SU-DHL-6 (cell line): ENCODE measurements at regions not wholly inside any gene's neighbourhood (a gene's known extent, or its start where the extent isn't known, plus 50 kb on each side); places are given as distances from the start of the nearest gene placed in this dataset.
"Not testable (repeated sequence)": the region's sequence is repeated elsewhere in the genome, so short reads cannot be mapped to it uniquely, and the experiment has no call there.

ENCODE experiments used
- H2AFZ ChIP-seq: fragments of 200-600 bp; sonication (generic); 2 replicates; pipeline ENCODE4 v1.6.1; 2014; ENCODE audit warnings: low read depth, mild to moderate bottlenecking, moderate library complexity, mixed read lengths, antibody characterized with exemption, low read length; ENCODE audit not compliant: severe bottlenecking
- H3F3A ChIP-seq: fragments of 200-600 bp; shearing (Covaris generic); 2 replicates; pipeline ENCODE4 v1.6.0; 2016; ENCODE audit warnings: antibody characterized with exemption, mild to moderate bottlenecking; ENCODE audit not compliant: insufficient read depth
- H3K27ac ChIP-seq: fragments of 200-600 bp; sonication (generic); 2 replicates; pipeline ENCODE4 v1.5.1; 2016; ENCODE audit warnings: low read depth, mild to moderate bottlenecking, low read length, moderate library complexity, mixed read lengths
- H3K27me3 ChIP-seq: fragments of 200-600 bp; sonication (generic), shearing (Covaris generic); 2 replicates; pipeline ENCODE4 v1.6.0; 2014; ENCODE audit warnings: mild to moderate bottlenecking, low read length
- H3K36me3 ChIP-seq: fragments of 200-600 bp; sonication (generic); 2 replicates; pipeline ENCODE4 v1.6.1; 2014; ENCODE audit warnings: mild to moderate bottlenecking, low read length, mixed read lengths
- H3K4me2 ChIP-seq: fragments of 300-600, 200-600 bp; shearing (Covaris generic), sonication (generic); 2 replicates; pipeline ENCODE4 v1.6.0; 2014; ENCODE audit warnings: low read length, low read depth, mild to moderate bottlenecking; ENCODE audit not compliant: poor library complexity, severe bottlenecking
- H3K4me3 ChIP-seq: fragments of 200-600 bp; sonication (generic); 2 replicates; pipeline ENCODE4 v1.5.1; 2014; ENCODE audit warnings: antibody characterized with exemption, low read length, mild to moderate bottlenecking, mixed read lengths; ENCODE audit not compliant: insufficient read depth, poor library complexity, severe bottlenecking
- H3K79me2 ChIP-seq: fragments of 200-600 bp; sonication (generic); 2 replicates; pipeline ENCODE4 v1.6.1; 2014; ENCODE audit warnings: mild to moderate bottlenecking, low read length, moderate library complexity; ENCODE audit not compliant: insufficient read depth
- H3K9ac ChIP-seq: fragments of 200-600 bp; sonication (generic); 2 replicates; pipeline ENCODE4 v1.7.0; 2014; ENCODE audit warnings: mild to moderate bottlenecking, low read length
- H3K9me2 ChIP-seq: fragments of 200-600 bp; sonication (generic); replicated peaks from 2 replicates; pipeline ENCODE4 v1.6.1; 2014; ENCODE audit warnings: low read length; ENCODE audit not compliant: insufficient read depth
- H3K9me3 ChIP-seq: fragments of 200-600 bp; sonication (generic); 2 replicates; pipeline ENCODE4 v1.6.1; 2014; ENCODE audit warnings: low read length, mixed read lengths; ENCODE audit not compliant: insufficient read depth
- H4K20me1 ChIP-seq: fragments of 200-600 bp; sonication (generic); 2 replicates; pipeline ENCODE4 v1.6.1; 2014; ENCODE audit warnings: low read depth, mild to moderate bottlenecking, antibody characterized with exemption, low read length, moderate library complexity, mixed read lengths
- EZH2phosphoT487 ChIP-seq: fragments of 200-600 bp; sonication (generic), shearing (Covaris generic); conservative IDR thresholded peaks from 2 replicates; pipeline ENCODE4 v1.6.1; 2018; ENCODE audit warnings: mild to moderate bottlenecking, antibody characterized with exemption, low read length, moderate library complexity, mixed read lengths
- TF ChIP-seq, protein P1 (sequence below): fragments of 200-600 bp; sonication (generic); IDR thresholded peaks from one replicate; pipeline ENCODE4 v1.5.1; 2017; ENCODE audit warnings: antibody characterized with exemption, mild to moderate bottlenecking, low read length, moderate library complexity; ENCODE audit not compliant: insufficient read depth, poor library complexity, severe bottlenecking

DNA sequence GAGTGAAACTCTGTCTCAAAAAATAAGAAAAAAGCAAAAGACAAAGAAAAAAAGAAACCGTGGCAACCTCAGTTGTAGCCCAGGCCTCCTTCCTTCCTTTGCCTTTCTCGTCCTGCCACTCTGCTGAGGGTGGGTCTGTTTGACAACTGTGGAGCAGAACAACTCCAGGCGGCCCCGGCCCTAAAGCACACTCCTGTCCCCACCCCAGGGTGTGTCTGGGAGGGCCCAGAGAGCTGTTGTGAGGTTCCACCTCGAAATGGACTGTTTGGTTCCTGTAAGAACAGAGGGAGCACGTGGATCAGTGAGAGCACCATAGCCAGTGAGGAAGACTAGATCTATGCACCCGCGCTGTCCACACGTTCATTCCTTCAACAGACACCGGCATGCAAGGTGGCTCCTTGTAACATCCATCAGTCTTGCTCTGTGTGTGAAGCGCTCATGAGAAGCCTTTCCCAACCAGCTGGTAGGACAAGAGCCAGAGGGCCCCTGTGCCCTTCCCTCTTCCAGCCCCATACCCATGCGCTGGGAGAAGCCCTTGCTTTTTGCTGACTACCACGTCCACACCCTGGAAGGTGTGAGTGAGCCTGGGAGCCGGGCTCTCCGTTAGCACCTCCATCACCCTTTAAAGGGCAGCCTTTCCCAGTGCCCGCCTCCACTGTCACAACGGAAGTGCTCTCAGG is 61.6 kb downstream of the SOWAHC start:
- Histone ChIP-seq H4K20me1 (no peaks in the 10 kb centered on the region), H2AFZ (no peak overlapping the region), H3K4me2 (no peak overlapping the region), H3K4me3 (no peak overlapping the region), H3K79me2 (no peaks in the 10 kb centered on the region), H3K9ac (no peak overlapping the region), H3K27ac (no peak overlapping the region), H3F3A (no peaks in the 10 kb centered on the region), H3K36me3 (no peaks in the 10 kb centered on the region), H3K27me3 (no peaks in the 10 kb centered on the region), H3K9me2 (no peaks in the 10 kb centered on the region), H3K9me3 (no peaks in the 10 kb centered on the region)
- TF ChIP-seq, protein P1, sequence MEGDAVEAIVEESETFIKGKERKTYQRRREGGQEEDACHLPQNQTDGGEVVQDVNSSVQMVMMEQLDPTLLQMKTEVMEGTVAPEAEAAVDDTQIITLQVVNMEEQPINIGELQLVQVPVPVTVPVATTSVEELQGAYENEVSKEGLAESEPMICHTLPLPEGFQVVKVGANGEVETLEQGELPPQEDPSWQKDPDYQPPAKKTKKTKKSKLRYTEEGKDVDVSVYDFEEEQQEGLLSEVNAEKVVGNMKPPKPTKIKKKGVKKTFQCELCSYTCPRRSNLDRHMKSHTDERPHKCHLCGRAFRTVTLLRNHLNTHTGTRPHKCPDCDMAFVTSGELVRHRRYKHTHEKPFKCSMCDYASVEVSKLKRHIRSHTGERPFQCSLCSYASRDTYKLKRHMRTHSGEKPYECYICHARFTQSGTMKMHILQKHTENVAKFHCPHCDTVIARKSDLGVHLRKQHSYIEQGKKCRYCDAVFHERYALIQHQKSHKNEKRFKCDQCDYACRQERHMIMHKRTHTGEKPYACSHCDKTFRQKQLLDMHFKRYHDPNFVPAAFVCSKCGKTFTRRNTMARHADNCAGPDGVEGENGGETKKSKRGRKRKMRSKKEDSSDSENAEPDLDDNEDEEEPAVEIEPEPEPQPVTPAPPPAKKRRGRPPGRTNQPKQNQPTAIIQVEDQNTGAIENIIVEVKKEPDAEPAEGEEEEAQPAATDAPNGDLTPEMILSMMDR = no peak
- TF ChIP-seq EZH2phosphoT487 = no peak

- Histone ChIP-seq H3K9ac (no peak overlapping the region), H3K36me3 (no peaks in the 10 kb centered on the region), H3K9me3 (no peaks in the 10 kb centered on the region), H2AFZ (no peak overlapping the region), H3K9me2 (no peaks in the 10 kb centered on the region), H3K4me2 (no peak overlapping the region), H3K27me3 (no peaks in the 10 kb centered on the region), H4K20me1 (no peaks in the 10 kb centered on the region), H3F3A (no peaks in the 10 kb centered on the region), H3K27ac (no peak overlapping the region), H3K79me2 (no peaks in the 10 kb centered on the region), H3K4me3 (no peak overlapping the region)
- TF ChIP-seq EZH2phosphoT487 = no peak
- TF ChIP-seq, protein P1 = no peak
Observed at GRCh38 chr2:109676346-109676902, 62.3 kb downstream of the SOWAHC start.

DNA sequence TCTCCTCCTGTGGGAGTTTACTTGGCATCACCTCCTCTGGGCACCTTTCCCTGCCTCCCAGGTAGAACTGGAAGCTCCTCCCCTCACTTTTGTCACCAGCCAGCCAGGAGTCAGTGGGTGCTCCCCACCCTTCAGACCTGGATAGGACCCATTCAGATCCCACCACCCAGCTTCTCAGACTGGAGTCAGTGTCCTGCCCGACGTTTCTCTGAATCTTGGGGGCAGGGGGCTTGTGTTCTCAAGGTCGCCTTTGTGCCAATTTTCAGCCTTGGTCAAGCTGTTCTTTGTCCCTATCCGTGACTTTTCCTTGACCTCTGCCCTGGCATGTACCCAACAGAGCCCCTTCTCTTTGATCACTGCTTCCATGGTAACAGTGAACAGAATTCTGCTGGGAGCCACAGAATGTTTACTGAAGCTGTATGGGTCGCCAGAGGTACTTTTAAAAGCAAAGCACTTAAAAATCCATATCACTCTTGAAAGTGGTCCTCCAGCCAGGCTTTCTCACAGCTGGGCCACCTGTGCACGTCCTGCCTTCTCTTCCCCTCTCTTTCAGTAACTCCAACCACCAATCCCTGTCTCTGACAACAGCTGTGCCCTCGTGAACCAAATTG is 63.1 kb downstream of the SOWAHC start:
- H3K27me3 ChIP-seq, H3F3A ChIP-seq, H3K4me3 ChIP-seq, H3K9me3 ChIP-seq, H3K9ac ChIP-seq, H3K27ac ChIP-seq, H2AFZ ChIP-seq, H3K4me2 ChIP-seq, H3K36me3 ChIP-seq, H3K79me2 ChIP-seq, H4K20me1 ChIP-seq, H3K9me2 ChIP-seq: not testable (repeated sequence)

DNA sequence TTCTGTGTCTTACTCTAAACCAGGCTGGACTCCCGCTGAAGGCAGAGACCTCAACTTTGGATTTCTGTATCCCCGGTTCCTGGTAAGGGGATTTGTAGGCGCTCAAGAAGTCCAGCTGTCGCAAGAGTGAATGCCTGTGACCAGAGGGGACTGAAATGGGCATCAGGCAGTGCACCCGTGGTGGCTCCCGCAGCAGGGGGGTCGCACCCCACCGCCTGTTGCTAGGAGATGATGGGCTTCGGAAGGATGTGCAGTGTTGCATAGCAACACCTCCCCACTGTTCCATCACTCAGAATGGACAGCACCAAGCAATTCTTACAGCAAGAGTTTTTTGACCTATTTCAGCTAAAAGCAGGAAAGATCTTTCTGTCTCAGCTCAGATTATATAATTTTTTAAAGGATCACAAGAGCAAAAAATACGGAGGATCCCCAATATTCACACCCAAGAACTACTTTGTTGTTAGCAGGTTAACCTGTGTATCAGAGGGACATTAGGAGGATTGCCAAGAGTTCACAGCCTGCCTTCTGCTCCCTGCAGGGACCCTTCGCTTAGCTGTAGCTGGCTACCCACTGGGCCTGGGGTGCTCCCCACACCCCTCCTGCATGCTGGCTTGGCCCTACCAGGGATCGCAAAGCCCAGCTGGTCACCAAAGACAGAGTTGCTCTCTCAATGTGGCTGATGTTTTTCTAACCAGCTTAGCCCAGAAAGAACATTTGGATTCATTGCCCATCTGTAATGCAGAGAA is 63.8 kb downstream of the SOWAHC start:
- TF ChIP-seq, protein P1 = no peak
- no peak for TF ChIP-seq EZH2phosphoT487
- H3K79me2 ChIP-seq = no peaks in the 10 kb centered on the region
- no peaks in the 10 kb centered on the region for H3K9me3 ChIP-seq
- H3F3A ChIP-seq = no peaks in the 10 kb centered on the region
- no peak overlapping the region for H3K4me2 ChIP-seq
- no peak overlapping the region for H3K4me3 ChIP-seq
- no peaks in the 10 kb centered on the region for H3K9me2 ChIP-seq
- no peak overlapping the region for H3K27ac ChIP-seq
- H3K36me3 ChIP-seq = no peaks in the 10 kb centered on the region
- no peak overlapping the region for H3K9ac ChIP-seq
- H2AFZ ChIP-seq = no peak overlapping the region
- H3K27me3 ChIP-seq = no peaks in the 10 kb centered on the region
- no peaks in the 10 kb centered on the region for H4K20me1 ChIP-seq

DNA sequence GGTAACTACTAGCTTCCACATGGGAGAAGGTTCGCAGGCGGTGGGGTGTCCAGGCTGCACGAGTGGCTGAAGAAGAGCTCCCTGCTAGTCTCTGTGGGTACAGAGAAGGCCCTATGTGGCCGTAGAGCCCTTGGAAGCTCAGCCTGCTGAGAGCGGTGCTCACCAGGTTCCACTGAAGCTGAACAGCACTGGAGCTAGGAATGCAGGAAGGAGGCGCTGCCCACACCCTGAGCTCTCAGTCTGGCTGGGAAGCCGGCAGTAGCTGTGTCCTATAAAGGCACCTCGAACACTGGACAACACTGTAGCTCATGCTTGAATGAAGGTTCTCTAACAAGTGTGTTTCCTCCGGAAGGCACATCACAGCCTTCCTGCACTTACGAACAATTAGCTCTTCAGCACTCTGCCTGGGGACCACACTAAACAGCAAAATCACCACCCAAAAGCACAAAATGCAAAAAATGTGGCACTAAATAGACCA is 64.6 kb downstream of the SOWAHC start:
- H3K9me2 ChIP-seq, H2AFZ ChIP-seq, H3K36me3 ChIP-seq, H3F3A ChIP-seq, H3K79me2 ChIP-seq, H4K20me1 ChIP-seq, H3K9ac ChIP-seq, H3K9me3 ChIP-seq, H3K27me3 ChIP-seq, H3K4me3 ChIP-seq, H3K4me2 ChIP-seq, H3K27ac ChIP-seq: not testable (repeated sequence)
